SK-N-SH treated with all-trans-retinoic acid at 6 μM for 48 hours (cell line): ENCODE measurements at regions not wholly inside any gene's neighbourhood (a gene's known extent, or its start where the extent isn't known, plus 50 kb on each side); places are given as distances from the start of the nearest gene placed in this dataset.

ENCODE experiments used
- ATAC-seq: fragments of 200-7000 bp; cut with Tn5 transposase; 3 replicates; pipeline ENCODE4 v1.9.1; 2020; ENCODE audit warnings: mild to moderate bottlenecking, moderate library complexity
- ARNTL ChIP-seq: fragments of 450-650 bp; formaldehyde crosslinking; IDR thresholded peaks from 2 replicates; pipeline ENCODE4 v1.5.0; 2020; ENCODE audit warnings: low read depth, mild to moderate bottlenecking, moderate library complexity, borderline replicate concordance
- BACH2 ChIP-seq: fragments of 250-450 bp; sonication (Bioruptor Pico); IDR thresholded peaks from 2 replicates; pipeline ENCODE4 v1.9.0; 2021; ENCODE audit warnings: mild to moderate bottlenecking, borderline replicate concordance
- ESRRG ChIP-seq: fragments of 250-450 bp; sonication (Bioruptor Pico); IDR thresholded peaks from 2 replicates; pipeline ENCODE4 v1.6.1; 2021; ENCODE audit warnings: mild to moderate bottlenecking
- GLIS3 ChIP-seq: fragments of 250-450 bp; sonication (Bioruptor Pico); IDR thresholded peaks from 2 replicates; pipeline ENCODE4 v1.5.0; 2020; ENCODE audit warnings: mild to moderate bottlenecking, moderate library complexity
- ISL1 ChIP-seq: fragments of 250-450 bp; sonication (Bioruptor Pico); IDR thresholded peaks from 2 replicates; pipeline ENCODE4 v2.1.2; 2022; ENCODE audit warnings: mild to moderate bottlenecking, moderate library complexity
- OSR1 ChIP-seq: fragments of 250-450 bp; sonication (Bioruptor Pico); IDR thresholded peaks from 2 replicates; pipeline ENCODE4 v1.8.0; 2022; ENCODE audit warnings: moderate library complexity, mild to moderate bottlenecking, inconsistent platforms
- PPARA ChIP-seq: fragments of 250-450 bp; sonication (Bioruptor Pico); IDR thresholded peaks from 2 replicates; pipeline ENCODE4 v1.5.0; 2020; ENCODE audit warnings: mild to moderate bottlenecking, borderline replicate concordance
- RARB ChIP-seq: fragments of 250-450 bp; sonication (Bioruptor Pico); IDR thresholded peaks from 2 replicates; pipeline ENCODE4 v1.8.0; 2021; ENCODE audit warnings: mild to moderate bottlenecking, moderate library complexity
- SNAI2 ChIP-seq: fragments of 250-450 bp; sonication (Bioruptor Pico); IDR thresholded peaks from 2 replicates; pipeline ENCODE4 v1.5.0; 2020; ENCODE audit warnings: mild to moderate bottlenecking, moderate library complexity
- TCF4 ChIP-seq: fragments of 250-450 bp; sonication (Bioruptor Pico); IDR thresholded peaks from 2 replicates; pipeline ENCODE4 v1.8.0; 2021; ENCODE audit warnings: mild to moderate bottlenecking, moderate library complexity, borderline replicate concordance
- TOX ChIP-seq: fragments of 250-450 bp; sonication (Bioruptor Pico); IDR thresholded peaks from 2 replicates; pipeline ENCODE4 v1.8.0; 2021; ENCODE audit warnings: mild to moderate bottlenecking, moderate library complexity, borderline replicate concordance
- ZC3H10 ChIP-seq: fragments of 250-450 bp; sonication (Bioruptor Pico); IDR thresholded peaks from 2 replicates; pipeline ENCODE4 v1.5.1; 2021; ENCODE audit warnings: mild to moderate bottlenecking, moderate library complexity
- ZFP3 ChIP-seq: fragments of 250-450 bp; sonication (Bioruptor Pico); IDR thresholded peaks from 2 replicates; pipeline ENCODE4 v1.5.0; 2020; ENCODE audit warnings: mild to moderate bottlenecking, moderate library complexity
- ZFP30 ChIP-seq: fragments of 450-650 bp; formaldehyde crosslinking; IDR thresholded peaks from 2 replicates; pipeline ENCODE4 v1.5.0; 2022; ENCODE audit warnings: mild to moderate bottlenecking, moderate library complexity
- ZNF565 ChIP-seq: fragments of 450-650 bp; formaldehyde crosslinking; conservative IDR thresholded peaks from 2 replicates; pipeline ENCODE4 v1.5.0; 2020; ENCODE audit warnings: low read depth, mild to moderate bottlenecking, moderate library complexity
- ZNF70 ChIP-seq: fragments of 450-650 bp; formaldehyde crosslinking; IDR thresholded peaks from 2 replicates; pipeline ENCODE4 v1.5.0; 2020; ENCODE audit warnings: mild to moderate bottlenecking, moderate library complexity
- ZNF8 ChIP-seq: fragments of 450-650 bp; formaldehyde crosslinking; IDR thresholded peaks from 2 replicates; pipeline ENCODE4 v1.5.0; 2020; ENCODE audit warnings: mild to moderate bottlenecking, moderate library complexity
- TF ChIP-seq, protein P1 (sequence below): fragments of 250-450 bp; sonication (Bioruptor Pico); IDR thresholded peaks from 2 replicates; pipeline ENCODE4 v1.8.0; 2020; ENCODE audit warnings: mild to moderate bottlenecking, moderate library complexity, borderline replicate concordance
- TF ChIP-seq, protein P2 (sequence below): fragments of 250-450 bp; sonication (Bioruptor Pico); IDR thresholded peaks from 2 replicates; pipeline ENCODE4 v1.5.0; 2020; ENCODE audit warnings: mild to moderate bottlenecking, moderate library complexity
- TF ChIP-seq, protein P3 (sequence below): fragments of 250-450 bp; sonication (Bioruptor Pico); IDR thresholded peaks from 2 replicates; pipeline ENCODE4 v1.5.1; 2021; ENCODE audit warnings: mild to moderate bottlenecking, moderate library complexity
- TF ChIP-seq, protein P4 (sequence below): fragments of 250-450 bp; sonication (Bioruptor Pico); IDR thresholded peaks from 2 replicates; pipeline ENCODE4 v1.8.0; 2021; ENCODE audit warnings: low read depth, mild to moderate bottlenecking, moderate library complexity, borderline replicate concordance

DNA sequence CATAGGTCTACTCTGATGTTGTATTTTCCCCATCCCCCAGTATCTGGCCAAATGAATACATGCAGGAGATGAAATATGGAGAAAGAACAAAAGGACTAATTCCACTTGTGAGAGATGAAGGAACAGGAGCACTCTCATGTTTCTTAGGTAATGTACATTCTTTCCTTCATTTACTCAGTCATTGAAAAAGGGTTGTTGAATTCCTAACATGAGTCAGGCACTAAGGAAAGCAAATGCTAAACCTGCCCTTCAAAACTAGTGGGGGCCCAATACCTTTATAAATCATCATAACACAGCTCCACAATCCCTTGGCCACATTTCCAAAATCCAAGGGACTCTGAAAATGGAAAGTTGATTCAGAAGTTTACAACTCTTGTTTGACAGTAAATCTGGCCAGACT is 94.3 kb downstream of the DIRAS3 start:
- TF ChIP-seq ISL1 (CRISPR knock-in tag), result no peak
- TF ChIP-seq OSR1, result no peak
- TF ChIP-seq, protein P1, sequence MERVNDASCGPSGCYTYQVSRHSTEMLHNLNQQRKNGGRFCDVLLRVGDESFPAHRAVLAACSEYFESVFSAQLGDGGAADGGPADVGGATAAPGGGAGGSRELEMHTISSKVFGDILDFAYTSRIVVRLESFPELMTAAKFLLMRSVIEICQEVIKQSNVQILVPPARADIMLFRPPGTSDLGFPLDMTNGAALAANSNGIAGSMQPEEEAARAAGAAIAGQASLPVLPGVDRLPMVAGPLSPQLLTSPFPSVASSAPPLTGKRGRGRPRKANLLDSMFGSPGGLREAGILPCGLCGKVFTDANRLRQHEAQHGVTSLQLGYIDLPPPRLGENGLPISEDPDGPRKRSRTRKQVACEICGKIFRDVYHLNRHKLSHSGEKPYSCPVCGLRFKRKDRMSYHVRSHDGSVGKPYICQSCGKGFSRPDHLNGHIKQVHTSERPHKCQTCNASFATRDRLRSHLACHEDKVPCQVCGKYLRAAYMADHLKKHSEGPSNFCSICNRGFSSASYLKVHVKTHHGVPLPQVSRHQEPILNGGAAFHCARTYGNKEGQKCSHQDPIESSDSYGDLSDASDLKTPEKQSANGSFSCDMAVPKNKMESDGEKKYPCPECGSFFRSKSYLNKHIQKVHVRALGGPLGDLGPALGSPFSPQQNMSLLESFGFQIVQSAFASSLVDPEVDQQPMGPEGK (CRISPR knock-in tag), result no peak
- no peak for TF ChIP-seq BACH2 (CRISPR knock-in tag)
- TF ChIP-seq ZNF70, result no peak
- no peak for TF ChIP-seq SNAI2 (CRISPR knock-in tag)
- TF ChIP-seq ZNF8, result no peak
- TF ChIP-seq ZNF565 (CRISPR knock-in tag), result no peak
- TF ChIP-seq, protein P2, sequence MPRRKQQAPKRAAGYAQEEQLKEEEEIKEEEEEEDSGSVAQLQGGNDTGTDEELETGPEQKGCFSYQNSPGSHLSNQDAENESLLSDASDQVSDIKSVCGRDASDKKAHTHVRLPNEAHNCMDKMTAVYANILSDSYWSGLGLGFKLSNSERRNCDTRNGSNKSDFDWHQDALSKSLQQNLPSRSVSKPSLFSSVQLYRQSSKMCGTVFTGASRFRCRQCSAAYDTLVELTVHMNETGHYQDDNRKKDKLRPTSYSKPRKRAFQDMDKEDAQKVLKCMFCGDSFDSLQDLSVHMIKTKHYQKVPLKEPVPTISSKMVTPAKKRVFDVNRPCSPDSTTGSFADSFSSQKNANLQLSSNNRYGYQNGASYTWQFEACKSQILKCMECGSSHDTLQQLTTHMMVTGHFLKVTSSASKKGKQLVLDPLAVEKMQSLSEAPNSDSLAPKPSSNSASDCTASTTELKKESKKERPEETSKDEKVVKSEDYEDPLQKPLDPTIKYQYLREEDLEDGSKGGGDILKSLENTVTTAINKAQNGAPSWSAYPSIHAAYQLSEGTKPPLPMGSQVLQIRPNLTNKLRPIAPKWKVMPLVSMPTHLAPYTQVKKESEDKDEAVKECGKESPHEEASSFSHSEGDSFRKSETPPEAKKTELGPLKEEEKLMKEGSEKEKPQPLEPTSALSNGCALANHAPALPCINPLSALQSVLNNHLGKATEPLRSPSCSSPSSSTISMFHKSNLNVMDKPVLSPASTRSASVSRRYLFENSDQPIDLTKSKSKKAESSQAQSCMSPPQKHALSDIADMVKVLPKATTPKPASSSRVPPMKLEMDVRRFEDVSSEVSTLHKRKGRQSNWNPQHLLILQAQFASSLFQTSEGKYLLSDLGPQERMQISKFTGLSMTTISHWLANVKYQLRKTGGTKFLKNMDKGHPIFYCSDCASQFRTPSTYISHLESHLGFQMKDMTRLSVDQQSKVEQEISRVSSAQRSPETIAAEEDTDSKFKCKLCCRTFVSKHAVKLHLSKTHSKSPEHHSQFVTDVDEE (CRISPR knock-in tag), result no peak
- TF ChIP-seq ZC3H10 (CRISPR knock-in tag), result no peak
- TF ChIP-seq ARNTL (CRISPR knock-in tag), result no peak
- TF ChIP-seq, protein P3, sequence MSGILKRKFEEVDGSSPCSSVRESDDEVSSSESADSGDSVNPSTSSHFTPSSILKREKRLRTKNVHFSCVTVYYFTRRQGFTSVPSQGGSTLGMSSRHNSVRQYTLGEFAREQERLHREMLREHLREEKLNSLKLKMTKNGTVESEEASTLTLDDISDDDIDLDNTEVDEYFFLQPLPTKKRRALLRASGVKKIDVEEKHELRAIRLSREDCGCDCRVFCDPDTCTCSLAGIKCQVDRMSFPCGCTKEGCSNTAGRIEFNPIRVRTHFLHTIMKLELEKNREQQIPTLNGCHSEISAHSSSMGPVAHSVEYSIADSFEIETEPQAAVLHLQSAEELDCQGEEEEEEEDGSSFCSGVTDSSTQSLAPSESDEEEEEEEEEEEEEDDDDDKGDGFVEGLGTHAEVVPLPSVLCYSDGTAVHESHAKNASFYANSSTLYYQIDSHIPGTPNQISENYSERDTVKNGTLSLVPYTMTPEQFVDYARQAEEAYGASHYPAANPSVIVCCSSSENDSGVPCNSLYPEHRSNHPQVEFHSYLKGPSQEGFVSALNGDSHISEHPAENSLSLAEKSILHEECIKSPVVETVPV (CRISPR knock-in tag), result no peak
- TF ChIP-seq TOX (CRISPR knock-in tag), result no peak
- no peak for TF ChIP-seq RARB
- TF ChIP-seq TCF4, result no peak
- TF ChIP-seq ZFP30 (CRISPR knock-in tag), result no peak
- TF ChIP-seq PPARA (CRISPR knock-in tag), result no peak
- ATAC-seq, result peak; percentile 38

DNA sequence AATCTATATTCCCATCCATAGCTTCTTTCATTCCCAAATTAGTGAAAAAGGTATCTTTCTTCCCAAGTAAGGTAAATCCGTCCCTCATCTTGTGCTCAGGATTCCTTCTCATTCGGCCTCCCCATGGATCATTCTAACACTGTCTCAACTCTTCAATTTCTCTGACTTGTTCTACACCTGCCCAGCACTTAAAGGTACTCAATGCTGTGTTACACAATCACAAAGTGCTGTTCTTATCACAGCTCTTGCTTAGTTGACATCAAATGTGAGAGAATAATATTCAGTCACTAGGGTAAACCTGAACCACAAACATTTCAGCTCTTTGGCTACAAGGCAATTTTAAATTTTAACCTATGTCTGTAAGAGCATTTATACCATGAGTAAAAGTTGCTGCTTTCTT is 94.8 kb downstream of the DIRAS3 start:
- TF ChIP-seq ZFP3, result no peak
- TF ChIP-seq ESRRG (CRISPR knock-in tag), result no peak
- no peak for TF ChIP-seq TOX (CRISPR knock-in tag)
- TF ChIP-seq OSR1, result no peak
- TF ChIP-seq, protein P1 (CRISPR knock-in tag), result no peak
- TF ChIP-seq, protein P2 (CRISPR knock-in tag), result no peak
- ATAC-seq, result no peak

DNA sequence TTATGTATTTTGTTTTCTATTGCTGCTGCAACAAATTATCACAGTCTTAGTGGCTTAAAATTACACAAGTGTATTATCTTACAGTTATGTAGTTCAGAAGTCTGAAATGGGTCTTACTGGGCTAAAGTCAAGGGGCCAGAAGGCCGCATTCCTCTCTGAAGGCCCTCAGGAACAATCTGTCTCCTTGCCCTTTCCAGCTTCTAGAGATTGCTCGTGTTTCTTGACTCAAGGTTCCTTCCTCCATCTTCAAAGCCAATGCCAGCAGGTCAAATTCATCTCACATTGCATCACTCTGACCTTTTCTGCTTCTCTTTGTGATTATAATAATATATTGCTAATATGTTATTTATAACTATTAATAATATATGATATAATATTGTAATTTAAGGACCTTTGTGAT is 97.1 kb downstream of the DIRAS3 start:
- no peak for ATAC-seq
- TF ChIP-seq, protein P4, sequence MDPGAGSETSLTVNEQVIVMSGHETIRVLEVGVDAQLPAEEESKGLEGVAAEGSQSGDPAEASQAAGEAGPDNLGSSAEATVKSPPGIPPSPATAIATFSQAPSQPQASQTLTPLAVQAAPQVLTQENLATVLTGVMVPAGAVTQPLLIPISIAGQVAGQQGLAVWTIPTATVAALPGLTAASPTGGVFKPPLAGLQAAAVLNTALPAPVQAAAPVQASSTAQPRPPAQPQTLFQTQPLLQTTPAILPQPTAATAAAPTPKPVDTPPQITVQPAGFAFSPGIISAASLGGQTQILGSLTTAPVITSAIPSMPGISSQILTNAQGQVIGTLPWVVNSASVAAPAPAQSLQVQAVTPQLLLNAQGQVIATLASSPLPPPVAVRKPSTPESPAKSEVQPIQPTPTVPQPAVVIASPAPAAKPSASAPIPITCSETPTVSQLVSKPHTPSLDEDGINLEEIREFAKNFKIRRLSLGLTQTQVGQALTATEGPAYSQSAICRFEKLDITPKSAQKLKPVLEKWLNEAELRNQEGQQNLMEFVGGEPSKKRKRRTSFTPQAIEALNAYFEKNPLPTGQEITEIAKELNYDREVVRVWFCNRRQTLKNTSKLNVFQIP (CRISPR knock-in tag), result no peak
- no peak for TF ChIP-seq BACH2 (CRISPR knock-in tag)
- TF ChIP-seq, protein P3 (CRISPR knock-in tag), result no peak
- TF ChIP-seq OSR1, result no peak
- no peak for TF ChIP-seq TCF4
- TF ChIP-seq, protein P1 (CRISPR knock-in tag), result no peak
- no peak for TF ChIP-seq GLIS3 (CRISPR knock-in tag)
- TF ChIP-seq ZNF8, result no peak
- no peak for TF ChIP-seq ZNF70
- no peak for TF ChIP-seq ZNF565 (CRISPR knock-in tag)
- no peak for TF ChIP-seq SNAI2 (CRISPR knock-in tag)
- no peak for TF ChIP-seq ESRRG (CRISPR knock-in tag)
- no peak for TF ChIP-seq ZFP30 (CRISPR knock-in tag)
- no peak for TF ChIP-seq RARB
- TF ChIP-seq ZFP3, result no peak
